HUES64 (cell line): ENCODE measurements at regions not wholly inside any gene's neighbourhood (a gene's known extent, or its start where the extent isn't known, plus 50 kb on each side); places are given as distances from the start of the nearest gene placed in this dataset.

Experiments used
- H3K27ac ChIP-seq: 2 replicates; pipeline ENCODE4 v1.7.0; 2013; ENCODE audit warnings: low read depth, low read length, inconsistent platforms
- H3K27me3 ChIP-seq: 2 replicates; pipeline ENCODE4 v1.6.1; 2013; ENCODE audit warnings: mild to moderate bottlenecking, low read length; ENCODE audit not compliant: insufficient read depth
- H3K36me3 ChIP-seq: 2 replicates; pipeline ENCODE4 v1.6.1; 2013; ENCODE audit warnings: mild to moderate bottlenecking, low read length; ENCODE audit not compliant: insufficient read depth
- H3K4me1 ChIP-seq: 2 replicates; pipeline ENCODE4 v1.6.1; 2013; ENCODE audit warnings: mild to moderate bottlenecking, low read length, moderate library complexity; ENCODE audit not compliant: insufficient read depth
- H3K4me3 ChIP-seq: 2 replicates; pipeline ENCODE4 v1.5.1; 2013; ENCODE audit warnings: mild to moderate bottlenecking, low read length, moderate library complexity
- H3K9ac ChIP-seq: 2 replicates; pipeline ENCODE4 v1.6.1; 2013; ENCODE audit warnings: mild to moderate bottlenecking, low read depth, low read length
- H3K9me3 ChIP-seq: 2 replicates; pipeline ENCODE4 v1.6.1; 2013; ENCODE audit warnings: low read depth, low read length; ENCODE audit not compliant: insufficient read depth
- WGBS: fragments of 150-250, 120-280 bp; methylation state at CpG from one replicate; pipeline ENCODE4 v1.1.7; 2013; ENCODE audit warnings: missing lambda C conversion rate; 5-methylcytosine and 5-hydroxymethylcytosine counted together

- Histone ChIP-seq H3K4me3 (no peak overlapping the region), H3K27ac (no peak overlapping the region), H3K27me3 (no peaks in the 10 kb centered on the region), H3K9me3 (no peaks in the 10 kb centered on the region), H3K36me3 (no peaks in the 10 kb centered on the region), H3K9ac (no peak overlapping the region), H3K4me1 (no peaks in the 10 kb centered on the region)
- WGBS: 95% methylated on average over 14 of the region's 14 CpGs
Measured at GRCh38 chr22:48980409-48980808, 847.3 kb downstream of the BRD1 start.

DNA sequence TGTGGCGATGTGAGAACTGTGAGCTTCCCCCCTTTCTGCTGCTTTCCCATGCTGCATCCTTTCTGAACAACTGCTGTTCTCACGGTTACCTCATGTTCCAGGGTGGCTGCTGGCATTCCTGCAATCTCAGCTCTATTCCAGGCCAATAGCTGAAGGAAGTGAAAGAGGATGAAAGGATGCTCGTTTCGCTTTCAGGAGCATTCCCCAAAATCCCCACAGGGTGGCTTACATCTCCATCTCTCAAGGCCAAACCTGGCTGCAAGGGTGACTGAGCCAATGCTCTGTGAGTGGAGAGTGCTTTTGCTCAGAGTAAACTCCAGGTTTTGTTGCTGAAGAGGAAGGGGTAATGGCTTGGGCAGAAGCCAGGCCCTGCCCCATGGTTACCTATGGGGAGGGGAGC lies 848.2 kb downstream of the BRD1 start:
- Histone ChIP-seq H3K9me3 (no peaks in the 10 kb centered on the region), H3K27ac (no peak overlapping the region), H3K27me3 (no peaks in the 10 kb centered on the region), H3K4me1 (no peaks in the 10 kb centered on the region), H3K36me3 (no peaks in the 10 kb centered on the region), H3K4me3 (no peak overlapping the region), H3K9ac (no peak overlapping the region)
- WGBS: 58% methylated on average over 4 of the region's 4 CpGs

DNA sequence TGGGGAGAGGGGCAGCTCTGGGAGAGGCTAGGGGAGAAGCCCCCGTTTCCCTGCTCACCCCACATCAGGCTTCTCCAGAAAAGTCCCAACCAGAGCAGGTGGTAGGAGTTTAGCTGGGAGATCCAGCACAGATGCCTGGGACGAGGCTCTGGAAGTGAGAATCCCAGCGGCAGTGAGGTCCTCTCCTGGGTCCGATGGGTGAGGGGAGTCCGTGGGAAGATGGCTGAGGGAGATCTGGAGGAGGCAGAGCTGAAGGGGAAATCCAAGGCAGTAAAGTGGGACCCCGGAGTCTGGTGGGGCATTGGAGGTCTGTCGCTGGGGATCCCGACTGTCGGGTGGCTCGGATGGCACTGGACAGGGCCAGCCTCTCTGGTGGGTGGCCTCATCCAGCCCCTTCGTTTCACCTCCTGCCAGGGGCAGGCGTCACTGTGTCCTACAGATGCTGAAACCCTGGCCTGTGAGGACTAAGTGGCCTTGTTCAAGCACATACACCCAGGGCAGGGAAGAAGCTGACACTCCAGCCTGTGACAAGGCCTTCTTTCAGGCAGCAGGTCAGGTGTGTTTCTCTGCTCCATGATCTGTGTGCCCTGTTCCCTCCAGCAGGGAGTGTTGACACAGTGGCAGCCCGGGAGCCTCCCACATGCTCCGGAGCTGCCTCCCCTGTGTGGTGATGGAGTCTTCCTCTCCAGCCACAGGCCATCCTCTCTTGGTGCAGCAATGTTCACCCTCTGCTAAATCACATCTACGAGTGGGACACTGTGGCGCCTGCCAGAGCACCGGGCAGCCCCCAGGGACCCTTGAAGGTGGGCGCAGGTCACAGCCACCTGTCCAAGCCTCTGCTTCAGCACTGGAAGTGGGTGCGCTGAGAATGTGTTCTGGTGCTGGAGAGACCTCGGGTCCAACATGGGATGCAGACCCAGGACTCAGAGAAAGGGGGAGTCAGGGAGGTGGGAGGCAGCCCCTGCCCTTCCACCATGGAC lies 850.8 kb downstream of the BRD1 start:
- no peak overlapping the region for H3K4me3 ChIP-seq
- no peaks in the 10 kb centered on the region for H3K9me3 ChIP-seq
- H3K36me3 ChIP-seq: no peaks in the 10 kb centered on the region
- no peak overlapping the region for H3K27ac ChIP-seq
- H3K9ac ChIP-seq: no peak overlapping the region
- WGBS: 90% methylated on average over 20 of the region's 20 CpGs
- no peaks in the 10 kb centered on the region for H3K27me3 ChIP-seq
- H3K4me1 ChIP-seq: no peaks in the 10 kb centered on the region

DNA sequence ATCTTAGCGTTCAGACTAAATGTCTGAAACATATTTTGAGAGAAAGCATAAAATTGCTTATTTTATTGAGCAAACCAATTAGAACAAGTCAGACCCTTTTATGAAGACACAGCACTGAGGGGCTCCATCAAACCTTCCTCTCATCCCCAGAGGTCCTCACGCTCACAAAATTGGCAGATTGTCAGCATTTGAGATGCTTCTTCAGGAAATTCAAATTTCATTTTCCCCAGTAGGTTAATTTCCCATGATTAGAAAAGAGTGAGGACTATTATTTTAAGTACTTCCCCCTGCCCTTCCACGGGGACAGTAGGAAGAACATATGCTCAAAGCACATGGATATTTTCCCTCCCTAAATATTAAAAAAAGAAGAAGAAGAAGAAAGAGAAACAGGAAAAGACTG lies 851.8 kb downstream of the BRD1 start:
- no peaks in the 10 kb centered on the region for H3K9me3 ChIP-seq
- WGBS: 85% methylated on average over 2 of the region's 3 CpGs
- H3K4me1 ChIP-seq: no peaks in the 10 kb centered on the region
- H3K9ac ChIP-seq: no peak overlapping the region
- no peaks in the 10 kb centered on the region for H3K36me3 ChIP-seq
- no peak overlapping the region for H3K4me3 ChIP-seq
- no peak overlapping the region for H3K27ac ChIP-seq
- no peaks in the 10 kb centered on the region for H3K27me3 ChIP-seq

DNA sequence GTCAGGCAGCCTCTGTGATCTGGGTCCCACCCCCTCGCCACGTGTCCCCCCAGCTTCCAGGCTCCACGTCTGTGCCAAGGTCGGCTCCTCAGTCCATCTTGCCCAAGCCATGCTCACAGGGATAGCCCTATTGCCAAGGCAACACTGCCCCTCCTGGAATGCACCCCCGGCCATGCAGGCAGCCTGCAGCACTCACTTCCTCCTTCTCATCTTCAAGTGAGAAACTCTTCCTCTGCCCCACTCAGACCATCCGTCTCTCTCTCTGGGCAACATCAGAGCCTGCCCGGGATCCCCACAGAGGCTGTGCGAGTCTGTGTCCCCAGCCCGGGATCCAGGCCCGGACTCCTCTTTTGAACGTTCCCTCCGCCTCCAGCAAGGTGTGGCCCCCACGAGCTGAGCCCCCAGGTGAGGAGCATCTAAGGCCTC lies 852.3 kb downstream of the BRD1 start:
- Histone ChIP-seq H3K27ac (no peak overlapping the region), H3K4me1 (no peaks in the 10 kb centered on the region), H3K27me3 (no peaks in the 10 kb centered on the region), H3K9ac (no peak overlapping the region), H3K36me3 (no peaks in the 10 kb centered on the region), H3K9me3 (no peaks in the 10 kb centered on the region), H3K4me3 (no peak overlapping the region)
- 87% methylated on average over 13 of the region's 13 CpGs for WGBS

DNA sequence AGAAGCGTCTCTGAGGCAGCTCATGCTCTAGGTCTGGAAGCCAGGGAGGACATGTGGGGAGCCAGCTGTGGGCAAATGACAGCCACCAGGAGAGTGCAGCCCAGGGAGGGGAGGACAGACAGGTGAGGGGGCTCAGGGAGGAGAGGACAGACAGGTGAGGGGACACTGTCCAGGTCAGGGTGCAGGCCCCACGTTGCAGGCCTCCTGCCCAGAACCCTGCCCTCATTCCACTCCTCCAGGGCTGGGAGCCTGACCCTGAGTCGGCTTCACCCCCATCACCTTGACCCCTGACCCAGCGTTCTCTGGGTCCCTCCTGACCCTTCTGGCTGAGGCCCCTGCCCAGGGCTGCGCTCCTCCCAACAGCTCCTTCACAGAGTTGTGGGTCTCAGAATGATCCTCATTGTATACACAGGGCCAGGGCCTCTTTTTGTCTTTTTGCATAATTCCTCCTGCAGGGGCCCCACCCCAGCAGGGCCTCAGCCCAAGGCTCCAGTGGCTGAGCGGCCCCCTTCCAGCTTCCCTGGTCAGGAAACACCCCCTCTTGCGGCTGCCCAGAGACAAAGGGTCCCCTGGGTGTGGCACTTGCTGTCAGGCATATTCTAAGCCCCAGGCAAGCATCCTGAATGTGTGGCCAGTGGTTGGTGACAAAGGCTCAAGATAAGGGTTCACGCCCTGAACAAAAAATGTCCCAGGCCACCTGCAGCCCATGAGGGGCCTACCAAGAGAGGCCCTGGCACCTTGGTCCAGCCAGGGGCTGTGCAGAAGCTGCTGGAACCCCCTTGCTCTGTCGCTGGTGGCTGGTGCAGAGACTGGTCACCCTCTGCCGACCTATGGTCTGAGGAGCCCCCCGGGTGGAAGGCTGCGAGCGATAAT lies 853.0 kb downstream of the BRD1 start:
- Histone ChIP-seq H3K9me3 (no peaks in the 10 kb centered on the region), H3K36me3 (no peaks in the 10 kb centered on the region), H3K9ac (no peak overlapping the region), H3K27me3 (no peaks in the 10 kb centered on the region), H3K27ac (no peak overlapping the region), H3K4me1 (no peaks in the 10 kb centered on the region), H3K4me3 (no peak overlapping the region)
- 85% methylated on average over 13 of the region's 13 CpGs for WGBS

DNA sequence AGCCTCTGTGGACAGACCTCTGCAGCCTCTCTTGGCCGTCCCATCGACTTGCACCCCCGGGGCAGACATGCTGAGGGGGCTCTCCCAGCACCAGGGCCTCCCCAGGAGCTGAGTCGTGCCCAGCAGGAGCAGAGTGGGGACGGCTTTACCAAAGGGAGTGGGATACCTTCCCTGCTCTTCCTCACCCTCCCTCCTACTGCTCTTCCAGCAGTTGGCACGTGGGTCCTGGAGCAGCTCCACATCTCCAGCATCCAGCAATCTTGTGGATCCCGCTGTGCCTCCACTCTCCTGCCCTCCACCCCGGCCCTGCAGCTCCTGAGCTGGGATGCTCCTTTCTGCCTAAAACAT lies 854.0 kb downstream of the BRD1 start:
- H3K27ac ChIP-seq: no peak overlapping the region
- no peaks in the 10 kb centered on the region for H3K36me3 ChIP-seq
- no peaks in the 10 kb centered on the region for H3K9me3 ChIP-seq
- WGBS: 88% methylated on average over 8 of the region's 8 CpGs
- H3K9ac ChIP-seq: no peak overlapping the region
- no peaks in the 10 kb centered on the region for H3K4me1 ChIP-seq
- no peak overlapping the region for H3K4me3 ChIP-seq
- H3K27me3 ChIP-seq: no peaks in the 10 kb centered on the region

DNA sequence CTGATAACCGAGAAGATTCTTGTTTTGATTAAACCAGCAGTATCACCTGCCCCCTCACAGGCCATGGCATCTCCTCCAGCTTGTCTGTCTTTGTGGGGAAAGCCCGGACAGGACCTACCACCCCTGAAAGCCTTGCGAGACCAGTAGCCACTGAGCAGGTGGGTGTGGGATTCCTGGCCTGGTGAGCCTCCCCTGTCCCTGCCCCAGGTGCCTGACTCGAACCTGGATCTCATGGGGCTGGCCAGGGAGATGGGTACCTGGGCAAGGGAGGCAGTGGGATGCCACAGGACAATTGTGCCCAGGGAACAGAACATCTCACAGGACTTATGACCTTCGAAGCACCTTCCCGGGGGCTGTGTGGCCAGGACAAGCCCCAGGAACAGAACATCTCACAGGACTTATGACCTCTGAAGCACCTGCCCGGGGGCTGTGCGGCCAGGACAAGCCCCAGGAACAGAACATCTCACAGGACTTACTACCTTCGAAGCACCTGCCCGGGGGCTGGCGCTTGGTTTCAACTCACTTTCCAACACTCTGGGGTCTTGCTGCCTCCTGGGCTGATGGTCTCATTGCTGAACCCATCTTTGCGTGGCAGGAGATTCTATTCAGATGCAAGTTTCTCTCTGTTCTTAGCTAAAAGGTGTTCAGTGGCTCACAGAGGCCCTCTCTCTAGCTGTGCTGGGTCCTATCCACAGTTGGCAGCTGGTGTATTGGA lies 854.5 kb downstream of the BRD1 start:
- Histone ChIP-seq H3K4me1 (no peaks in the 10 kb centered on the region), H3K27ac (no peak overlapping the region), H3K9me3 (no peaks in the 10 kb centered on the region), H3K4me3 (no peak overlapping the region), H3K9ac (no peak overlapping the region), H3K27me3 (no peaks in the 10 kb centered on the region), H3K36me3 (no peaks in the 10 kb centered on the region)
- 92% methylated on average over 12 of the region's 12 CpGs for WGBS

DNA sequence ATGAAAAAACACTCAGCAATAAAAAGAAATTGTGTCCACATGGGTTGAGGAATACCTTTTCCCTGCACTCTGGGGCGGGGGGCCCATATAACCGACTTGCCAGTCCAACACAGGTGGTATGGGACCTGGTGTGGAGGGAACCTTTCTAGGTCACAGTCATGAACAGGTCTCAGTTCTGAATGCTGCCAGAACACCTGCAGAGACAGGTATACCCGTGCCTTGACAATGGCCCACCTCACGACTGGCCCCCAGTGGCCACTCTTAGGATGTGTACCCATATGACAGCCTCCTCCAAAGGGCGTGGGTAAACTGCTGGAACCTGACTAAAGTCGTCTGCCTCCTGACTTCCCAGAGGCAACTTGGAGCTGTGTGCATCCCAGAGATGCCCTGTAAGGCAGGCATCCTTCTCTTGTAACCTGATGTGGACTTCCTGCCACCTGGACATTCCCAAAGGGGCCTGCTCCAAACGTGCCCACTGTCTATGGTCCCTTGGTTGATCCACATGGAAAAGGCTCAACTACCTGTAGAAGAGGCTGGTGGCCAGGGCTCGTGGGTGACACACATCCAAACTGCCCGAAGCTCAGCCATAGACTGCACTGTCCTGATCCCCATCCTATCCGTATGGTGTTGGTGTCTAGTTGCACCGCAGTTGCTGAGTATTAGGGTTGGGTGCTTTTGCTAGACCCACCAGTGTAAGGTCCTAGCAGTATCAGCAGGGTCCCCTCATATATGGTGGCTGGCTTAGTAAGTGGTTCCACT lies 859.3 kb downstream of the BRD1 start:
- 64% methylated on average over 11 of the region's 11 CpGs for WGBS
- no peak overlapping the region for H3K27ac ChIP-seq
- H3K27me3 ChIP-seq: no peaks in the 10 kb centered on the region
- H3K36me3 ChIP-seq: no peaks in the 10 kb centered on the region
- no peak overlapping the region for H3K9ac ChIP-seq
- peaks cover 5% of the 10 kb centered on the region for H3K4me1 ChIP-seq
- H3K9me3 ChIP-seq: no peaks in the 10 kb centered on the region
- H3K4me3 ChIP-seq: no peak overlapping the region

DNA sequence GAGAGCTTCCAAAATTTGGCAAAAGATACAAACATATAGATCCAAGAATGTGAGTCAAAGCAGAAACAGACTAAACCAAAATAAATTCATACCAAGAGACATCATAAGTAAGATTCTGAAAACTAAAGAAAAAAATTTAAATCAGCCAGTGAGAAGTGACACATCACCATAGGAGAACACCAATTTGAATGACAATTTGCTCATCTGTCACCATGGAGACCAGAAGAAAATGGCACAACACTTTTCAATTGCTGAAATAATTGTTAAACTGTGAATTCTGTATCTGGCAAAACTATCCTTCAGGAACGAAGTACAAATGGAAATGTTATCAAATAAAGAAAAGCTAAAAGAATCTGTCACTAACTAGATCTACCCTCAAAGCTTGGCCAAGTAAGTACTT lies 864.3 kb downstream of the BRD1 start:
- H3K4me3 ChIP-seq: no peak overlapping the region
- no peaks in the 10 kb centered on the region for H3K27me3 ChIP-seq
- no CpG with 5 or more reads among the region's 1 CpG for WGBS
- no peak overlapping the region for H3K27ac ChIP-seq
- H3K4me1 ChIP-seq: peaks cover 28% of the 10 kb centered on the region
- no peaks in the 10 kb centered on the region for H3K9me3 ChIP-seq
- no peaks in the 10 kb centered on the region for H3K36me3 ChIP-seq
- no peak overlapping the region for H3K9ac ChIP-seq
